ENCODE measurements at regions not wholly inside any gene's neighbourhood (a gene's known extent, or its start where the extent isn't known, plus 50 kb on each side); places are given as distances from the start of the nearest gene placed in this dataset.
"Not testable (repeated sequence)": the region's sequence is repeated elsewhere in the genome, so short reads cannot be mapped to it uniquely, and the experiment has no call there.

- DNase-seq, result no peak
These were observed 660.3 kb upstream of the PITX2 start for GRCh38 chr4:111283066-111283677.

- DNase-seq, result no peak
These were observed 673.6 kb upstream of the PITX2 start for GRCh38 chr4:111296466-111296865.

- DNase-seq, result no peak
These were observed 680.9 kb upstream of the PITX2 start for GRCh38 chr4:111303806-111304205.

- DNase-seq, result no peak
These were observed 700.6 kb upstream of the PITX2 start for GRCh38 chr4:111323496-111323895.

- no peak for DNase-seq
These were observed 701.0 kb upstream of the PITX2 start for GRCh38 chr4:111323916-111324315.

- no peak for DNase-seq
These were observed 703.6 kb upstream of the PITX2 start for GRCh38 chr4:111326450-111326849.

GRCh38 chr4:111330786-111331185 is 707.9 kb upstream of the PITX2 start:
- DNase-seq, result no peak

GRCh38 chr4:111334361-111334760 is 711.5 kb upstream of the PITX2 start:
- DNase-seq, result no peak

- DNase-seq, result not testable (repeated sequence)
These were observed 714.5 kb upstream of the PITX2 start for GRCh38 chr4:111337186-111337876.

GRCh38 chr4:111359602-111360001 is 736.7 kb upstream of the PITX2 start:
- DNase-seq, result no peak

- no peak for DNase-seq
These were observed 738.0 kb upstream of the PITX2 start for GRCh38 chr4:111360906-111361305.

GRCh38 chr4:111362941-111363361 is 740.1 kb upstream of the PITX2 start:
- DNase-seq, result no peak

GRCh38 chr4:111377880-111378279 is 755.0 kb upstream of the PITX2 start:
- DNase-seq, result not testable (repeated sequence)

- DNase-seq, result no peak
These were observed 756.7 kb upstream of the FAM241A start for GRCh38 chr4:111388561-111388960.

- no peak for DNase-seq
These were observed 753.4 kb upstream of the FAM241A start for GRCh38 chr4:111391829-111392228.

- no peak for DNase-seq
These were observed 751.5 kb upstream of the FAM241A start for GRCh38 chr4:111393781-111394180.

GRCh38 chr4:111398906-111399330 is 746.3 kb upstream of the FAM241A start:
- no peak for DNase-seq

- DNase-seq, result peak; percentile 8
These were observed 745.6 kb upstream of the FAM241A start for GRCh38 chr4:111399623-111400022.

- DNase-seq, result peak; percentile 8
These were observed 744.5 kb upstream of the FAM241A start for GRCh38 chr4:111400741-111401140.

GRCh38 chr4:111404673-111405072 is 740.6 kb upstream of the FAM241A start:
- no peak for DNase-seq

GRCh38 chr4:111405989-111406388 is 739.3 kb upstream of the FAM241A start:
- no peak for DNase-seq

GRCh38 chr4:111410571-111410970 is 734.7 kb upstream of the FAM241A start:
- no peak for DNase-seq

GRCh38 chr4:111417521-111417920 is 727.7 kb upstream of the FAM241A start:
- DNase-seq, result no peak

GRCh38 chr4:111433441-111433840 is 711.8 kb upstream of the FAM241A start:
- DNase-seq, result no peak

GRCh38 chr4:111434586-111434985 is 710.7 kb upstream of the FAM241A start:
- no peak for DNase-seq

Data from NCI-H2081 treated with DMSO at 0.1 percent for 48 hours (cell line).